Spleen (tissue), 11 donors: ENCODE measurements at regions not wholly inside any gene's neighbourhood (a gene's known extent, or its start where the extent isn't known, plus 50 kb on each side); places are given as distances from the start of the nearest gene placed in this dataset.

Source experiments
- DNase-seq: peaks from one replicate; pipeline ENCODE4 v3.0.0-alpha.2; 2020
- H3K27ac ChIP-seq, 8 donors: fragments of 200-600 bp; sonication (generic) in 7 of 8; 1 replicate in 4 of 8; 2 replicates in 4 of 8; pipeline versions ENCODE4 v1.5.0 to v1.8.0; 2016 to 2021; ENCODE audit warnings: inconsistent platforms in 4 of 8, mild to moderate bottlenecking in 4 of 8, moderate library complexity in 1 of 8
- H3K27me3 ChIP-seq, 7 donors: fragments of 200-600 bp; sonication (generic) in 6 of 7; replicated peaks in 1 of 7; 1 replicate in 4 of 7; 2 replicates in 3 of 7; pipeline versions ENCODE4 v1.5.0 to v1.8.0; 2016 to 2021; ENCODE audit warnings: inconsistent platforms in 3 of 7, mild to moderate bottlenecking in 1 of 7
- H3K36me3 ChIP-seq, 6 donors: fragments of 200-600 bp; sonication (generic) in 5 of 6; 1 replicate in 4 of 6; 2 replicates in 2 of 6; pipeline versions ENCODE4 v1.5.0 to v1.8.0; 2016 to 2021; ENCODE audit warnings: inconsistent platforms in 2 of 6
- H3K4me1 ChIP-seq, 6 donors: fragments of 200-600 bp; sonication (generic) in 5 of 6; 1 replicate in 3 of 6; 2 replicates in 3 of 6; pipeline versions ENCODE4 v1.5.0 to v1.8.0; 2016 to 2021; ENCODE audit warnings: inconsistent platforms in 3 of 6
- H3K4me3 ChIP-seq, 8 donors: fragments of 200-600 bp; sonication (generic) in 7 of 8; 1 replicate in 4 of 8; 2 replicates in 4 of 8; pipeline versions ENCODE4 v1.5.0 to v1.8.0; 2016 to 2021; ENCODE audit warnings: inconsistent platforms in 4 of 8, mild to moderate bottlenecking in 4 of 8, moderate library complexity in 2 of 8
- H3K9me3 ChIP-seq, 8 donors: fragments of 200-600 bp; sonication (generic) in 7 of 8; 1 replicate in 4 of 8; 2 replicates in 4 of 8; pipeline versions ENCODE4 v1.5.0 to v1.8.0; 2016 to 2021; ENCODE audit warnings: inconsistent platforms in 4 of 8
- CTCF ChIP-seq, 11 experiments: fragments of 200-600 bp in 7 of 11; fragments of 450-650 bp in 4 of 11; sonication (generic) in 4 of 11; IDR thresholded peaks in 8 of 11; conservative IDR thresholded peaks in 3 of 11; 1 replicate in 7 of 11; 2 replicates in 4 of 11; pipeline versions ENCODE4 v1.4.0 to v1.8.0; 2016 to 2021; ENCODE audit warnings: antibody characterized with exemption in 11 of 11, inconsistent platforms in 4 of 11, mild to moderate bottlenecking in 1 of 11
- POLR2A ChIP-seq, 3 donors: fragments of 450-650 bp; IDR thresholded peaks; one replicate each; pipeline ENCODE4 v1.5.1; 2017; ENCODE audit warnings: antibody characterized with exemption in 3 of 3, mild to moderate bottlenecking in 1 of 3
- POLR2AphosphoS5 ChIP-seq, 3 donors: sonication (generic); formaldehyde crosslinking; IDR thresholded peaks; one replicate each; pipeline ENCODE4 v1.5.1; 2017; ENCODE audit warnings: antibody characterized with exemption in 3 of 3
- WGBS, 5 donors: extraction: QIAGEN DNeasy Blood & Tissue Kit in 3 of 5; methylation state at CpG; one replicate each; pipeline versions ENCODE4 v1.1.5 to v1.1.7; 2013 to 2018; 5-methylcytosine and 5-hydroxymethylcytosine counted together
- intact Hi-C: fragments of 100-400 bp; cut with DNase I; formaldehyde crosslinking; loops from one replicate; pipeline ENCODE4 v1.15.0; 2023; ENCODE audit warnings: low total_unique reads
- donor health status: healthy with polysubstance abuse.
- donor health status: DM: no; HTN: no; CAD: no; lungs with moderate emphysema.
- donor health status: DM: no; HTN: no; CAD: no.
- donor health status: Bipolar disorder and iron deficiency.
- donor health status: healthy.
- donor health status: DM: no; HTN: no; CAD: no.
- donor health status: DM: yes; HTN: yes; CAD: no.

GRCh38 chr18:47480166-47480565 is 228.7 kb upstream of the SKOR2 start:
- WGBS, 5 donors = 65 to 87% (median 74%) methylated on average over 4 of the region's 4 CpGs
- Histone ChIP-seq H3K27me3 (peaks cover 0 to 46% (median 0%) of the 10 kb centered on the region in 7 donors), H3K4me3 (no peak overlapping the region), H3K27ac (no peak overlapping the region), H3K36me3 (no peaks in the 10 kb centered on the region), H3K4me1 (no peaks in the 10 kb centered on the region), H3K9me3 (no peaks in the 10 kb centered on the region)
- DNase-seq = no peak
- intact Hi-C loops = no loop called here
- TF ChIP-seq POLR2A (IDR thresholded peaks at IDR 0.05) = no peak
- no peak for TF ChIP-seq POLR2AphosphoS5 (IDR thresholded peaks at IDR 0.05)
- TF ChIP-seq CTCF (IDR thresholded peaks at IDR 0.05 in 8 of 11, conservative IDR thresholded peaks at IDR 0.05 in 3 of 11) = no peak

- no peaks in the 10 kb centered on the region for H3K4me1 ChIP-seq
- H3K9me3 ChIP-seq = no peaks in the 10 kb centered on the region
- TF ChIP-seq POLR2A (IDR thresholded peaks at IDR 0.05) (no peak), POLR2AphosphoS5 (IDR thresholded peaks at IDR 0.05) (no peak), CTCF (IDR thresholded peaks at IDR 0.05 in 8 of 11, conservative IDR thresholded peaks at IDR 0.05 in 3 of 11) (no peak)
- 64 to 77% (median 72%) methylated on average over 2 of the region's 2 CpGs for WGBS, 5 donors
- H3K4me3 ChIP-seq = no peak overlapping the region
- no peak overlapping the region for H3K27ac ChIP-seq
- no peaks in the 10 kb centered on the region for H3K36me3 ChIP-seq
- intact Hi-C loops = no loop called here
- DNase-seq = no peak
- peaks cover 0 to 9% (median 0%) of the 10 kb centered on the region in 7 donors for H3K27me3 ChIP-seq
These were observed 220.3 kb upstream of the SKOR2 start for GRCh38 chr18:47471784-47472183.

GRCh38 chr18:47470941-47471340 is 219.5 kb upstream of the SKOR2 start:
- no peak overlapping the region for H3K27ac ChIP-seq
- H3K4me3 ChIP-seq = no peak overlapping the region
- no peaks in the 10 kb centered on the region for H3K36me3 ChIP-seq
- peaks cover 0 to 9% (median 0%) of the 10 kb centered on the region in 7 donors for H3K27me3 ChIP-seq
- DNase-seq = no peak
- WGBS, 5 donors = 68 to 89% (median 84%) methylated on average over 2 of the region's 2 CpGs
- no peak for TF ChIP-seq CTCF (IDR thresholded peaks at IDR 0.05 in 8 of 11, conservative IDR thresholded peaks at IDR 0.05 in 3 of 11)
- no peak for TF ChIP-seq POLR2A (IDR thresholded peaks at IDR 0.05)
- TF ChIP-seq POLR2AphosphoS5 (IDR thresholded peaks at IDR 0.05) = no peak
- intact Hi-C loops = no loop called here
- no peaks in the 10 kb centered on the region for H3K9me3 ChIP-seq
- no peaks in the 10 kb centered on the region for H3K4me1 ChIP-seq

GRCh38 chr18:47469576-47469975 is 218.1 kb upstream of the SKOR2 start:
- 53 to 67% (median 59%) methylated on average over 2 of the region's 2 CpGs for WGBS, 5 donors
- H3K36me3 ChIP-seq = no peaks in the 10 kb centered on the region
- peaks cover 0 to 9% (median 0%) of the 10 kb centered on the region in 7 donors for H3K27me3 ChIP-seq
- no peak for DNase-seq
- H3K4me3 ChIP-seq = no peak overlapping the region
- TF ChIP-seq POLR2A (IDR thresholded peaks at IDR 0.05) (no peak), POLR2AphosphoS5 (IDR thresholded peaks at IDR 0.05) (no peak), CTCF (IDR thresholded peaks at IDR 0.05 in 8 of 11, conservative IDR thresholded peaks at IDR 0.05 in 3 of 11) (no peak)
- H3K9me3 ChIP-seq = no peaks in the 10 kb centered on the region
- no peak overlapping the region for H3K27ac ChIP-seq
- intact Hi-C loops = no loop called here
- no peaks in the 10 kb centered on the region for H3K4me1 ChIP-seq
